GM12878 (cell line): ENCODE measurements at regions not wholly inside any gene's neighbourhood (a gene's known extent, or its start where the extent isn't known, plus 50 kb on each side); places are given as distances from the start of the nearest gene placed in this dataset.

Experiments used
- ATF3 ChIP-seq: IDR thresholded peaks from 2 replicates; pipeline ENCODE4 v1.6.1; 2011; ENCODE audit warnings: low read depth, mild to moderate bottlenecking, low read length, moderate library complexity, borderline replicate concordance; ENCODE audit errors: extremely low read depth
- GABPA ChIP-seq: IDR thresholded peaks from 2 replicates; pipeline ENCODE4 v1.6.1; 2014; ENCODE audit warnings: antibody characterized with exemption, low read depth, mild to moderate bottlenecking, inconsistent platforms
- MLLT1 ChIP-seq: fragments of 450-650 bp; IDR thresholded peaks from 2 replicates; pipeline ENCODE4 v1.6.1; 2016; ENCODE audit warnings: mild to moderate bottlenecking
- SMARCA5 ChIP-seq: fragments of 450-650 bp; IDR thresholded peaks from 2 replicates; pipeline ENCODE4 v1.6.1; 2017; ENCODE audit warnings: mild to moderate bottlenecking
- SP1 ChIP-seq: IDR thresholded peaks from one replicate; pipeline ENCODE4 v1.6.1; 2011; ENCODE audit warnings: low read depth, low read length
- TF ChIP-seq, protein P1 (sequence below), 3 experiments: IDR thresholded peaks in 2 of 3; conservative IDR thresholded peaks in 1 of 3; 2 replicates each; pipeline ENCODE4 v1.5.1; 2011; ENCODE audit warnings: low read depth in 3 of 3, low read length in 3 of 3, mild to moderate bottlenecking in 3 of 3, control low read depth in 2 of 3, moderate library complexity in 2 of 3, inconsistent platforms in 1 of 3, mixed read lengths in 1 of 3; ENCODE audit not compliant: control insufficient read depth in 2 of 3, insufficient read depth in 1 of 3; ENCODE audit errors: extremely low read depth in 1 of 3
- TF ChIP-seq, protein P2 (sequence below): fragments of 450-650 bp; IDR thresholded peaks from 2 replicates; pipeline ENCODE4 v1.6.1; 2016; ENCODE audit warnings: mild to moderate bottlenecking, moderate library complexity, borderline replicate concordance

DNA sequence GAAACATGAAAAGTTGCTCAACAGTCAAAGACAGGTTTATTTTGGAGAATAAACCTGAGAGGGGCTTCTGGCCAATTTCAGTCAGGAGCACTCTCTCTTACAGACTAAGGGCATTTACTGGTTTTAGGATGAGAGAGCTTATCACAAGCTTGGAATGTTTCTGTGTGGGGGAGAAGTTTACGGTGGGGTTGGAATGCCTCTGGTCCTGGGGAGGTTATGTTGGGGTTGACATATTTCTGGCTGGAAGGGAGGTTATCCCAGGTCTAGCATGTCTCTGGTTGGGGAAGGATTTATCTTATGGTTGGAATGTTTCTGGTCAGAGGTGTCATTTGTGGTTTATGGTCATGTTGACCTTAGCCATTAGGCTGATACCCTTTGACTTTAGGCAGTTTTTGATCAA, 1867.3 kb downstream of the EFNA5 start:
- TF ChIP-seq, protein P1, sequence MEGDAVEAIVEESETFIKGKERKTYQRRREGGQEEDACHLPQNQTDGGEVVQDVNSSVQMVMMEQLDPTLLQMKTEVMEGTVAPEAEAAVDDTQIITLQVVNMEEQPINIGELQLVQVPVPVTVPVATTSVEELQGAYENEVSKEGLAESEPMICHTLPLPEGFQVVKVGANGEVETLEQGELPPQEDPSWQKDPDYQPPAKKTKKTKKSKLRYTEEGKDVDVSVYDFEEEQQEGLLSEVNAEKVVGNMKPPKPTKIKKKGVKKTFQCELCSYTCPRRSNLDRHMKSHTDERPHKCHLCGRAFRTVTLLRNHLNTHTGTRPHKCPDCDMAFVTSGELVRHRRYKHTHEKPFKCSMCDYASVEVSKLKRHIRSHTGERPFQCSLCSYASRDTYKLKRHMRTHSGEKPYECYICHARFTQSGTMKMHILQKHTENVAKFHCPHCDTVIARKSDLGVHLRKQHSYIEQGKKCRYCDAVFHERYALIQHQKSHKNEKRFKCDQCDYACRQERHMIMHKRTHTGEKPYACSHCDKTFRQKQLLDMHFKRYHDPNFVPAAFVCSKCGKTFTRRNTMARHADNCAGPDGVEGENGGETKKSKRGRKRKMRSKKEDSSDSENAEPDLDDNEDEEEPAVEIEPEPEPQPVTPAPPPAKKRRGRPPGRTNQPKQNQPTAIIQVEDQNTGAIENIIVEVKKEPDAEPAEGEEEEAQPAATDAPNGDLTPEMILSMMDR (IDR thresholded peaks at IDR 0.05 in 2 of 3, conservative IDR thresholded peaks at IDR 0.05 in 1 of 3; ENCODE audit: control insufficient read depth in 2 of 3, extremely low read depth in 1 of 3, insufficient read depth in 1 of 3, low read depth in 3 of 3, low read length in 3 of 3): no peak
- TF ChIP-seq, protein P2, sequence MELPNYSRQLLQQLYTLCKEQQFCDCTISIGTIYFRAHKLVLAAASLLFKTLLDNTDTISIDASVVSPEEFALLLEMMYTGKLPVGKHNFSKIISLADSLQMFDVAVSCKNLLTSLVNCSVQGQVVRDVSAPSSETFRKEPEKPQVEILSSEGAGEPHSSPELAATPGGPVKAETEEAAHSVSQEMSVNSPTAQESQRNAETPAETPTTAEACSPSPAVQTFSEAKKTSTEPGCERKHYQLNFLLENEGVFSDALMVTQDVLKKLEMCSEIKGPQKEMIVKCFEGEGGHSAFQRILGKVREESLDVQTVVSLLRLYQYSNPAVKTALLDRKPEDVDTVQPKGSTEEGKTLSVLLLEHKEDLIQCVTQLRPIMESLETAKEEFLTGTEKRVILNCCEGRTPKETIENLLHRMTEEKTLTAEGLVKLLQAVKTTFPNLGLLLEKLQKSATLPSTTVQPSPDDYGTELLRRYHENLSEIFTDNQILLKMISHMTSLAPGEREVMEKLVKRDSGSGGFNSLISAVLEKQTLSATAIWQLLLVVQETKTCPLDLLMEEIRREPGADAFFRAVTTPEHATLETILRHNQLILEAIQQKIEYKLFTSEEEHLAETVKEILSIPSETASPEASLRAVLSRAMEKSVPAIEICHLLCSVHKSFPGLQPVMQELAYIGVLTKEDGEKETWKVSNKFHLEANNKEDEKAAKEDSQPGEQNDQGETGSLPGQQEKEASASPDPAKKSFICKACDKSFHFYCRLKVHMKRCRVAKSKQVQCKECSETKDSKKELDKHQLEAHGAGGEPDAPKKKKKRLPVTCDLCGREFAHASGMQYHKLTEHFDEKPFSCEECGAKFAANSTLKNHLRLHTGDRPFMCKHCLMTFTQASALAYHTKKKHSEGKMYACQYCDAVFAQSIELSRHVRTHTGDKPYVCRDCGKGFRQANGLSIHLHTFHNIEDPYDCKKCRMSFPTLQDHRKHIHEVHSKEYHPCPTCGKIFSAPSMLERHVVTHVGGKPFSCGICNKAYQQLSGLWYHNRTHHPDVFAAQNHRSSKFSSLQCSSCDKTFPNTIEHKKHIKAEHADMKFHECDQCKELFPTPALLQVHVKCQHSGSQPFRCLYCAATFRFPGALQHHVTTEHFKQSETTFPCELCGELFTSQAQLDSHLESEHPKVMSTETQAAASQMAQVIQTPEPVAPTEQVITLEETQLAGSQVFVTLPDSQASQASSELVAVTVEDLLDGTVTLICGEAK: no peak
- no peak for TF ChIP-seq SP1
- no peak for TF ChIP-seq SMARCA5
- no peak for TF ChIP-seq ATF3
- TF ChIP-seq MLLT1: no peak
- no peak for TF ChIP-seq GABPA
